ENCODE measurements at regions not wholly inside any gene's neighbourhood (a gene's known extent, or its start where the extent isn't known, plus 50 kb on each side); places are given as distances from the start of the nearest gene placed in this dataset.

DNA sequence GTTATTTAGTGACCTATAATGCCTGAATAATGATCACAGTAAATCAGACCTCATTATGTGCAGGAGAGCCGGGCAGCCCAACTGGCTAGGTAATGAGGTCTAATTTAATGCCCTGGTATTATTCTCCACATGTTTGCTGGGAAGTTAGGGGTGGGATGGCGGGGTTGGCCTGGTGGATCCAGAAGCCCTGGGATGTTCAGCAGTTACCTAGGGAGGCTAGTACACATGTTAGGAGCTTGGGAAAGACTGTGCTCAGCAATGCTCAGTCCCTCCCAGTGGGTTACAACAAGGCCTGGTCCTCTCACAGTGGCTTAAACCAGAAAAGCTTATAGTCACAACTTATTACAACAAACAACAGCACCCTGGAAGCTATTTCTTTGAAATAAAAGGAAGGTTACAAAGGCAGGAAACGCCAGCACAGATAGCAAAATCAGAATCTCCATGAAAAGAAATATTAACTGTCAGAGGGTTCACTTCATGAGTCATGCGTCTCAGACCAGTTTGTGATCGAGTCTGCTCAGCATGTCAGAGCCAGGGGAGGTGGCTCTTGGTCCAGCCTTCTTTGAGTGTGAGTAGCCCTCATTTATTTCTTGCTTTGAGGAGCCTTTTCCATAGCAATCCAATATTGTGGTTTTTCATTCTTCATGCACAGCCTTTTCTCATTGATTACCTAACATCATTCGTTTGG, 418.6 kb upstream of the NPVF start:
- Histone ChIP-seq H3K27ac (no peak overlapping the region), H3K4me3 (no peak overlapping the region)
- DNase-seq (ENCODE audit: low spot score) = no peak
- TF ChIP-seq, protein P1, sequence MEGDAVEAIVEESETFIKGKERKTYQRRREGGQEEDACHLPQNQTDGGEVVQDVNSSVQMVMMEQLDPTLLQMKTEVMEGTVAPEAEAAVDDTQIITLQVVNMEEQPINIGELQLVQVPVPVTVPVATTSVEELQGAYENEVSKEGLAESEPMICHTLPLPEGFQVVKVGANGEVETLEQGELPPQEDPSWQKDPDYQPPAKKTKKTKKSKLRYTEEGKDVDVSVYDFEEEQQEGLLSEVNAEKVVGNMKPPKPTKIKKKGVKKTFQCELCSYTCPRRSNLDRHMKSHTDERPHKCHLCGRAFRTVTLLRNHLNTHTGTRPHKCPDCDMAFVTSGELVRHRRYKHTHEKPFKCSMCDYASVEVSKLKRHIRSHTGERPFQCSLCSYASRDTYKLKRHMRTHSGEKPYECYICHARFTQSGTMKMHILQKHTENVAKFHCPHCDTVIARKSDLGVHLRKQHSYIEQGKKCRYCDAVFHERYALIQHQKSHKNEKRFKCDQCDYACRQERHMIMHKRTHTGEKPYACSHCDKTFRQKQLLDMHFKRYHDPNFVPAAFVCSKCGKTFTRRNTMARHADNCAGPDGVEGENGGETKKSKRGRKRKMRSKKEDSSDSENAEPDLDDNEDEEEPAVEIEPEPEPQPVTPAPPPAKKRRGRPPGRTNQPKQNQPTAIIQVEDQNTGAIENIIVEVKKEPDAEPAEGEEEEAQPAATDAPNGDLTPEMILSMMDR (IDR thresholded peaks at IDR 0.05) = no peak

DNA sequence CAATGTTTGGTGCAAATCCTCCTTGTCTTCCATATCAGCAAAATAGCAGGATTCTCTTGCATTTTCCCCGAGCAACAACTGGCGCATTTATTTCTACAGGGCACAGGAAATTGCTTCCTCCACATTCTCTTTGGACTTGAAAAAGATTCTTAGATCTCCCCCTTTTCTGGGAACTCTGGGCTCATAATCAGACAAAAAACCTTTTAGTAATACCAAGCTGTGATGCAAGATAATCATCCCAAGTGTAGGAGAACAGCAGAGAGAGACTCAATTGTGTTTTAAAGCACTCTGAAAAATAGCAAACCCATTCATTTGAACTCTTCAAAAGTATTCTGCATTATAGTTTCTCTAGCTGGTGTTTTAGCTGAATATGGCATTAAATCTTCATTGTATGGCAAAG, 419.6 kb upstream of the NPVF start:
- H3K4me3 ChIP-seq = no peak overlapping the region
- no peak for DNase-seq (ENCODE audit: low spot score)
- H3K27ac ChIP-seq = no peak overlapping the region
- TF ChIP-seq, protein P1 (IDR thresholded peaks at IDR 0.05) = no peak

DNA sequence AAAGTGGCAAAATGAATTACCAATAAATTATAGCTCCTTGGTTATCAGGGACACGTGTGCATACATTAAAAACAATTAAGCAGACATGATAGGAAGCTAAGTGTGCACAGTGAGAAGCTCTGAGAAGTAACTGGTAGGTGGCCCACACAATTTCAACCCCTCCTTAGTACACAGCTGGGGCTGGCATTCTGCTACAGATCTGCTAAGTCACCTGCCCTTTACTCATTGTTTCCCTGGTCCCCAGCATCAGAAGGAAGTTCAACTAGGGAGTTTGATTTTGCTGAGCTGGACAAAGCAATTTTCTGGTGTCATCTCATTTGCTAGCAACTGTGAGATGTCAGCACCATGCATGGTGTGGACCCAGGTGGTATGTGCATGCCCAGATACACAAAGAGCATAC, 424.1 kb upstream of the NPVF start:
- no peak for DNase-seq (ENCODE audit: low spot score)
- TF ChIP-seq, protein P1 (IDR thresholded peaks at IDR 0.05) = no peak
- H3K27ac ChIP-seq = no peak overlapping the region
- no peak overlapping the region for H3K4me3 ChIP-seq

DNA sequence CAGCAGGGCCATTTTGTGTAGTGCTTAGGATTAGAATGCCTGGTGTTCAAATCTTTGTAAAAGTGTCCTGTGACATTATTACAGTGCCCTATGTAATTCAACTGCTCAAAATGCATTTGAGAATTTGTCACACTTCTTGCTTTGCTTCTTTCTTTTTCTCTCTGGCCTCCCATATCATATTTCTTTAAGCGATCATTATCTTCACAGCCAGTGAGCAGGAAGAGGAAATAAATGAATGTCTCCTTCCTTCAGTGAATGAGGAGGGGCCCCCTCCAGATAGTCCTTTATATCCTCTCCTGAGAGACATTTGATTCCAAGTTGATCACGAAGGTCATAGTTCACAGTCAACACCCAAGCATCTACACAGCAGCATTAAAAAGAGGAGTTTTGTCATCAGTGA, 425.1 kb upstream of the NPVF start:
- no peak for DNase-seq (ENCODE audit: low spot score)
- no peak overlapping the region for H3K27ac ChIP-seq
- TF ChIP-seq, protein P1 (IDR thresholded peaks at IDR 0.05) = no peak
- H3K4me3 ChIP-seq = no peak overlapping the region

DNA sequence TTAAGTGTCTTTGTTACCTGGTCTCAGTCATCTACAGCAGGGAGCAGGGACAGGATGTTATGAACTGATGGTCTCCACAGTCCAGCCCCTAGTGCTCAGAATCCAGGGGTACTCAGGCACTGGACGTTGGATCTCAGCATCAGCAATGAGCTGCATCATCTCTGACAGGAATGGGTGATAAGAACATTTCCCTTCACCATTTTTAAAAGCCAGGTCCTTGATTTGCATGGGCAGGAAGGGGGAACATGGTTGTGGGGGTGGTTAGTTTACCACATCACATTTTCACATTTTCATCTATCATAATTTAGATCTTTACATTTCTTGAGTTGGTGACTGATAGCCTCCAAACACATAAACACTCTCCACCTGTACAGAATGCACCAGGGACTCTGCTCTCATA, 427.8 kb upstream of the NPVF start:
- TF ChIP-seq, protein P1 (IDR thresholded peaks at IDR 0.05) = no peak
- no peak overlapping the region for H3K27ac ChIP-seq
- no peak for DNase-seq (ENCODE audit: low spot score)
- H3K4me3 ChIP-seq = no peak overlapping the region

DNA sequence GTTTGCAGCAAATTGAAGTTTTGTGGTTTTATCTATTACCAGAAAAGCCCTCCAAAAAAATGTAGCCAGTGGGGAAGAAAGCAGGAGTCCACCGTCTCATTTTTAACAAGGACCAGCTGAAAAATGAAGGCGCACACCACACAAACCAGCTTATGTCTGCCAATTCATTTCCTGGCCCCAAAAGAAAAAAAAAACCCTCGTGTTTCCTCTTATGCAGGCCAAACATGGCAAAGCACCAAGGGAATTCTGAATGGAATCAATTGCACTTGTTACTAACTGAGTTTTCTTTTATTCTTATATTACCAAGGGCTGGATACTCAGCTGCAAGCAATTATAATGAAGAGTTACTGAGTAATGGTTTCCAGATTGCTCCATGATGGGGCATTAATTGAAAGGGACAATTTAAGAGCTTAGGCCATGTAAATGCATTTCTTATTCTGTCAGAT, 428.3 kb upstream of the NPVF start:
- TF ChIP-seq, protein P1 (IDR thresholded peaks at IDR 0.05) = no peak
- no peak overlapping the region for H3K27ac ChIP-seq
- no peak for DNase-seq (ENCODE audit: low spot score)
- no peak overlapping the region for H3K4me3 ChIP-seq

DNA sequence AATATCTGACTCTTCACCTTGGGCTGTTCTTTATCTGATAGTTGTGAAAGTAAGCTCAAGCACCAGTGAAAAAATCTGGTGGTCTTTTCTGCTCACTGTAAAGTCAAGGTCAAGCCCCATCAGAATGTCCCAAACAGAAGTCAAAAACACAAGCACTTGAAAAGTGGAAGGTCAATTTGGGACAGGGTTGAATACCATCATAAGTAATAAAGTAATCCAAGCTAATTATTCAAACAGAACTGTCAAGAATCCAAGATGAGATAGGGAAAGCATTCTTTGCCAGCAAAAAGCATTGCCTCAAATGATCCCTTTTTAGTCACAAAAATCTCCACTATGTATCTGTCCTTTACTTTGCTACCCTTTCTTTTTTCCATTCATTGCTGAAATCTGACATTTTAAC, 430.1 kb upstream of the NPVF start:
- DNase-seq (ENCODE audit: low spot score) = no peak
- H3K4me3 ChIP-seq = no peak overlapping the region
- TF ChIP-seq, protein P1 (IDR thresholded peaks at IDR 0.05) = no peak
- H3K27ac ChIP-seq = no peak overlapping the region
